ENCODE measurements at regions not wholly inside any gene's neighbourhood (a gene's known extent, or its start where the extent isn't known, plus 50 kb on each side); places are given as distances from the start of the nearest gene placed in this dataset.

DNA sequence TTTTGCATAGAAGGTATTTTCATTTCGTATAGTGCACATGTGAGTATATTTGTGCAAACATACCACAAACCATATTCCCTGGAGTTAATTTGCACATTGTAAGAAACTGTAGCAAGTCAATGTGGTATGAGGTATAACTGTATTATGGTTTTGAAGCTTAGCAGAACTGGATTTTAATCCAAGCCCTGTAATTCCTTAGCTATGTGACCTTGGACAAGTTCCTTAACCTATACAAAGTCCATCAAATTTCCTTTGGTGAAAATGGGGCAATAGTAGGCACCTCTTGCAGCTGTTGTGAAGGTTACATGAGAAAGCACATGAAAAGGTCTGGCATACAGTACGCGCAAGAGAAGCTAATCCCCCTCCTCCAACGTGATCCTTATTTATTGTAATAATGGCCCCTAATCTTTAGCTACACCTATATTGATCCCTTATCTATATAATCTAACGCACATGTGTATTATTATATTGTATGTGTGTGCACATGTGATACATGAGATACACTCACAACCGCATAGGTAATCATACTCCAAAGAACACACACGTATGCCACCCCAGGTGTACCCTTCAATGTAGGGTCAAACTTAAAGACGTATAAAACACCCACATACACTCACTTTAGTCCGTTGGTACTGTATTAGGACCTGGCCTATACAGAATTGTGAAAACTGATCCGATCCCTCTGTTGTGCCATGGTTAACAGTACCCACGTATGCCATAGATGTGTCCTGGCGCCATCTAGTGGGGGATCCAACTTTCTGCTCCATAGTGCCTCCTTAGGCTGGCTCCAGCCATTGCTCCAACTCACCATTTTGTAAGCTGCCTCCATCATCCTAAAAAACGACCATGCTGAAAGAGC lies 402.9 kb upstream of the SLC14A2 start:
- Mint-ChIP-seq H3K4me3 (ENCODE audit: unreplicated experiment) (no peak overlapping the region), H3K36me3 (ENCODE audit: unreplicated experiment) (no peaks in the 10 kb centered on the region), H3K27ac (ENCODE audit: unreplicated experiment) (no peak overlapping the region), H3K4me1 (ENCODE audit: unreplicated experiment) (peaks cover 18% of the 10 kb centered on the region), H3K27me3 (ENCODE audit: unreplicated experiment) (no peaks in the 10 kb centered on the region), H3K9me3 (ENCODE audit: unreplicated experiment) (no peaks in the 10 kb centered on the region)
- TF ChIP-seq, protein P1, sequence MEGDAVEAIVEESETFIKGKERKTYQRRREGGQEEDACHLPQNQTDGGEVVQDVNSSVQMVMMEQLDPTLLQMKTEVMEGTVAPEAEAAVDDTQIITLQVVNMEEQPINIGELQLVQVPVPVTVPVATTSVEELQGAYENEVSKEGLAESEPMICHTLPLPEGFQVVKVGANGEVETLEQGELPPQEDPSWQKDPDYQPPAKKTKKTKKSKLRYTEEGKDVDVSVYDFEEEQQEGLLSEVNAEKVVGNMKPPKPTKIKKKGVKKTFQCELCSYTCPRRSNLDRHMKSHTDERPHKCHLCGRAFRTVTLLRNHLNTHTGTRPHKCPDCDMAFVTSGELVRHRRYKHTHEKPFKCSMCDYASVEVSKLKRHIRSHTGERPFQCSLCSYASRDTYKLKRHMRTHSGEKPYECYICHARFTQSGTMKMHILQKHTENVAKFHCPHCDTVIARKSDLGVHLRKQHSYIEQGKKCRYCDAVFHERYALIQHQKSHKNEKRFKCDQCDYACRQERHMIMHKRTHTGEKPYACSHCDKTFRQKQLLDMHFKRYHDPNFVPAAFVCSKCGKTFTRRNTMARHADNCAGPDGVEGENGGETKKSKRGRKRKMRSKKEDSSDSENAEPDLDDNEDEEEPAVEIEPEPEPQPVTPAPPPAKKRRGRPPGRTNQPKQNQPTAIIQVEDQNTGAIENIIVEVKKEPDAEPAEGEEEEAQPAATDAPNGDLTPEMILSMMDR (IDR thresholded peaks at IDR 0.05), result peak; percentile 75
- DNase-seq (ENCODE audit: extremely low spot score, unreplicated experiment), result no peak

DNA sequence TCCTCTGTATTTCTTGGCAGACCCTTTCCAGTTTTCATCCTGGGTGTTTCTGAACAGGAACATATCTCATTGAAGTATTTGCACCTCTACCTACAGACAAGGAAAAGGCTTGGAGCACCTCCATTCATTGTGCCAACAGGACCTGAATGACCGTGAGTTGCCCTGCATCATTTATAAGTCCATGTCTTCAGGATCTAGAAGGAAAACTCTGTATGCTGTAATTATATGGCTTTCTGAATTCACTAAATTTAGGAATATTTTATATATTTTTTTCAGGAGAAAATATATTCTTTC lies 402.3 kb upstream of the SLC14A2 start:
- peaks cover 18% of the 10 kb centered on the region for H3K4me1 Mint-ChIP-seq (ENCODE audit: unreplicated experiment)
- TF ChIP-seq, protein P1 (IDR thresholded peaks at IDR 0.05), result no peak
- H3K9me3 Mint-ChIP-seq (ENCODE audit: unreplicated experiment), result no peaks in the 10 kb centered on the region
- no peaks in the 10 kb centered on the region for H3K27me3 Mint-ChIP-seq (ENCODE audit: unreplicated experiment)
- no peak overlapping the region for H3K4me3 Mint-ChIP-seq (ENCODE audit: unreplicated experiment)
- no peaks in the 10 kb centered on the region for H3K36me3 Mint-ChIP-seq (ENCODE audit: unreplicated experiment)
- H3K27ac Mint-ChIP-seq (ENCODE audit: unreplicated experiment), result no peak overlapping the region
- DNase-seq (ENCODE audit: extremely low spot score, unreplicated experiment), result no peak

DNA sequence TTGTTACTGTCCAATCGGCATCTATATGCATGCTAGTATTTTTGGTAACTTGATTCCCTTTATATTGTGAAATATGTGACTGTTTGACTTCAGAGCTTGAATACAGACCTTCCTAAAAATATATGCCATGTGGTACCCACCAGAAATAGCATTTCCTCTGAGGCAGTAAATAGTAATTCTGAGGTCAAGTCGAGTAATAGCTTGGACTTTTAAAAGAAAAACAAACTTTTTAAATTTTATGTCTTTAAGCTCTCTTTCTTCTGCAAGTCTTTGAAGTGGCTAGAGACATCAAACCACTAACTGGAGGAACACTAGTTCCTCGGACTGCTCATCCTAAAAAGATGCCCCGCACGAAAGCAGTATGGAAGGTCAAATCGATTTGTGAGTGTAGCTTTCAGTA lies 396.8 kb upstream of the SLC14A2 start:
- Mint-ChIP-seq H3K27me3 (ENCODE audit: unreplicated experiment) (no peaks in the 10 kb centered on the region), H3K4me3 (ENCODE audit: unreplicated experiment) (no peak overlapping the region), H3K36me3 (ENCODE audit: unreplicated experiment) (no peaks in the 10 kb centered on the region)

DNA sequence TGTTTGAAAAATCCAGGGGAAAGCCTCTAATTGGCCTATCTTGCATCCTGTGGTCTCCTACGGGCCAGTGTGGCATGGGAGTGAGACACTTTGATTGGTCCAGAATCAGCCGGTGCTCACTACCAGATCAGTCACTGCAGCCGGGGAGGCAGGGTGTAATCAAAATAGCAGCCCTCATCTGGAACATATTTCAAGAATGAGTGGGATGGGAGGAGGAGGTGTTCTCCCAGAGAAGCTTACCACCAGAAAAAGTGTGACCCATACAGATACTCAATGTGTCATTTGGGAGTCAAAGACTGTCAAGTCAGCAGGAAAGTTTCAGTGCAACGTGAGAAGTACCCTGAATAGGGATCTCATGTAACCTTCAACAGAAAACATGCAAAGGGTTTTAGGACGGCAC lies 393.9 kb upstream of the SLC14A2 start:
- H3K4me1 Mint-ChIP-seq (ENCODE audit: unreplicated experiment), result peaks cover 8% of the 10 kb centered on the region
- no peak for DNase-seq (ENCODE audit: extremely low spot score, unreplicated experiment)
- no peaks in the 10 kb centered on the region for H3K36me3 Mint-ChIP-seq (ENCODE audit: unreplicated experiment)
- no peak overlapping the region for H3K27ac Mint-ChIP-seq (ENCODE audit: unreplicated experiment)
- H3K4me3 Mint-ChIP-seq (ENCODE audit: unreplicated experiment), result no peak overlapping the region
- H3K27me3 Mint-ChIP-seq (ENCODE audit: unreplicated experiment), result no peaks in the 10 kb centered on the region
- TF ChIP-seq, protein P1 (IDR thresholded peaks at IDR 0.05), result no peak
- H3K9me3 Mint-ChIP-seq (ENCODE audit: unreplicated experiment), result peaks cover 8% of the 10 kb centered on the region

More for the DNA sequence above, 396.8 kb upstream of the SLC14A2 start:
- Mint-ChIP-seq H3K4me1 (ENCODE audit: unreplicated experiment) (peaks cover 8% of the 10 kb centered on the region), H3K9me3 (ENCODE audit: unreplicated experiment) (peaks cover 8% of the 10 kb centered on the region), H3K27ac (ENCODE audit: unreplicated experiment) (no peak overlapping the region)
- TF ChIP-seq, protein P1 (IDR thresholded peaks at IDR 0.05), result no peak
- no peak for DNase-seq (ENCODE audit: extremely low spot score, unreplicated experiment)

DNA sequence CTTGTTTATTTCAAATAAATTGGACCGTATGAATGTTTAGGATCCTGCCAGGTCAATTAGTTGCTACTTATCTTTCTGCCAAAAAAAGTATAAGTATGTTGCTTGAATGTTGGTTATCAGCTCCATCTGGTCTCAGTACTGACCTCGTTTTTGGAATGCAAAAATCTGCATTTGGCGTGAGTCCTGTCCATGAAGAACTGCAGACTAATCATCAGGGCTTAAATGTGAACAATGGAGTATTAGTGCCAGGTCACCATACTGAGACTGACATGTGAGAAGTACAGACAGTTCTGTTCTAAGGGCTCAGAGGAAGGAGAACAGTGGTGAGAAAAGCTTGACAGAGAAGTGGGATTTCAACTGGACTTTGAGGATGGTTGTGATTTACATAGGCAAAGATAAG lies 393.1 kb upstream of the SLC14A2 start:
- H3K9me3 Mint-ChIP-seq (ENCODE audit: unreplicated experiment), result peaks cover 8% of the 10 kb centered on the region
- H3K27ac Mint-ChIP-seq (ENCODE audit: unreplicated experiment), result no peak overlapping the region
- DNase-seq (ENCODE audit: extremely low spot score, unreplicated experiment), result no peak
- TF ChIP-seq, protein P1 (IDR thresholded peaks at IDR 0.05), result no peak
- no peaks in the 10 kb centered on the region for H3K36me3 Mint-ChIP-seq (ENCODE audit: unreplicated experiment)
- no peak overlapping the region for H3K4me3 Mint-ChIP-seq (ENCODE audit: unreplicated experiment)
- H3K27me3 Mint-ChIP-seq (ENCODE audit: unreplicated experiment), result no peaks in the 10 kb centered on the region
- peaks cover 8% of the 10 kb centered on the region for H3K4me1 Mint-ChIP-seq (ENCODE audit: unreplicated experiment)

Data from osteocyte (in vitro differentiated cells).